Panc1 (cell line): ENCODE measurements at regions not wholly inside any gene's neighbourhood (a gene's known extent, or its start where the extent isn't known, plus 50 kb on each side); places are given as distances from the start of the nearest gene placed in this dataset.

ENCODE experiments used
- ATAC-seq: fragments of 200-7000 bp; cut with Tn5 transposase; 2 replicates; pipeline ENCODE4 v1.9.1; 2020; ENCODE audit warnings: mild to moderate bottlenecking, moderate library complexity
- BruUV-seq: library from RNA; stranded (reverse); fragments of 400-500 nt; replicated peaks from 2 replicates; lab custom pipeline; 2021; lab: Mats Ljungman, UMichigan
- CTCF ChIA-PET: fragments of 300-600 bp; sonication (Branson Sonifier 250); formaldehyde crosslinking; loops from one replicate; lab custom pipeline; 2022; ENCODE audit warnings: antibody characterized with exemption; lab: Charles Lee
- POLR2A ChIA-PET: fragments of 300-600 bp; sonication (Branson Sonifier 250); formaldehyde crosslinking; loops from one replicate; lab custom pipeline; 2022; ENCODE audit warnings: antibody characterized with exemption; lab: Charles Lee
- DNase-seq: peaks from one replicate; pipeline ENCODE4 v3.0.0-alpha.2; 2010; ENCODE audit warnings: low read depth, low spot score
- H3K27ac ChIP-seq: 2 replicates; pipeline ENCODE4 v1.5.1; 2011; ENCODE audit warnings: mild to moderate bottlenecking, low read length, inconsistent platforms
- H3K27me3 ChIP-seq: fragments of 200-500 bp; sonication (Bioruptor generic); 2 replicates; pipeline ENCODE4 v1.6.0; 2014; ENCODE audit warnings: low read length, inconsistent platforms; ENCODE audit not compliant: control insufficient read depth, insufficient read depth
- H3K36me3 ChIP-seq: fragments of 200-500 bp; sonication (Bioruptor generic); 2 replicates; pipeline ENCODE4 v1.5.1; 2014; ENCODE audit warnings: inconsistent platforms, mild to moderate bottlenecking, low read length, moderate library complexity; ENCODE audit not compliant: control insufficient read depth, insufficient read depth
- H3K4me1 ChIP-seq: 2 replicates; pipeline ENCODE4 v1.5.1; 2011; ENCODE audit warnings: inconsistent platforms, mild to moderate bottlenecking, low read length, moderate library complexity; ENCODE audit not compliant: control insufficient read depth, insufficient read depth
- H3K4me3 ChIP-seq, 2 experiments: 2 replicates each; pipeline ENCODE4 v1.5.1; 2011 to 2012; ENCODE audit warnings: low read depth in 2 of 2, low read length in 2 of 2, mild to moderate bottlenecking in 2 of 2, inconsistent platforms in 1 of 2, moderate library complexity in 1 of 2
- H3K9me3 ChIP-seq: fragments of 200-500 bp; sonication (Bioruptor generic); 2 replicates; pipeline ENCODE4 v1.5.1; 2014; ENCODE audit warnings: low read depth, mild to moderate bottlenecking, inconsistent platforms, low read length, moderate library complexity; ENCODE audit not compliant: control insufficient read depth, insufficient read depth
- CTCF ChIP-seq: fragments of 450-650 bp; IDR thresholded peaks from 2 replicates; pipeline ENCODE4 v1.5.1; 2017; ENCODE audit warnings: mild to moderate bottlenecking
- POLR2AphosphoS5 ChIP-seq: IDR thresholded peaks from 2 replicates; pipeline ENCODE4 v1.6.1; 2012; ENCODE audit warnings: mild to moderate bottlenecking, low read depth, low read length, moderate library complexity
- SIN3A ChIP-seq: IDR thresholded peaks from 2 replicates; pipeline ENCODE4 v1.6.1; 2012; ENCODE audit warnings: low read depth, mild to moderate bottlenecking, low read length, moderate library complexity, borderline replicate concordance; ENCODE audit not compliant: insufficient read depth
- TCF7L2 ChIP-seq: IDR thresholded peaks from 2 replicates; pipeline ENCODE4 v1.6.1; 2011; ENCODE audit warnings: mild to moderate bottlenecking, low read depth, low read length, inconsistent platforms
- in situ Hi-C: cut with HindIII; loops from 2 replicates; pipeline ENCODE4 v1.10.0; 2016; ENCODE audit warnings: low sequenced_read_pairs, low pct_unique_long_range_greater_than_20kb
- intact Hi-C: fragments of 100-400 bp; cut with micrococcal nuclease; formaldehyde crosslinking; loops from one replicate; pipeline ENCODE4 v1.10.0; 2022; ENCODE audit not compliant: unreplicated experiment
- TF ChIP-seq, protein P1 (sequence below), 2 experiments: IDR thresholded peaks; 2 replicates each; pipeline ENCODE4 v1.6.1; 2011 to 2012; ENCODE audit warnings: low read depth in 2 of 2, control low read depth in 1 of 2, low read length in 1 of 2, mild to moderate bottlenecking in 1 of 2, moderate library complexity in 1 of 2; ENCODE audit not compliant: insufficient read depth in 1 of 2

GRCh38 chr12:89173678-89174077, 178.6 kb downstream of the DUSP6 start:
- intact Hi-C loops, result no loop called here
- ChIA-PET CTCF (no interaction called here), POLR2A (no interaction called here)
- DNase-seq (no peak), ATAC-seq (no peak)
- Histone ChIP-seq H3K4me3 (no peak overlapping the region), H3K9me3 (no peaks in the 10 kb centered on the region), H3K27ac (no peak overlapping the region), H3K36me3 (no peaks in the 10 kb centered on the region; the same call in 1 of the 2 replicates), H3K27me3 (no peaks in the 10 kb centered on the region), H3K4me1 (no peaks in the 10 kb centered on the region)
- no TSS peak for BruUV-seq
- in situ Hi-C loops, result no loop called here
- TF ChIP-seq SIN3A, result no peak
- no peak for TF ChIP-seq CTCF
- TF ChIP-seq, protein P1, sequence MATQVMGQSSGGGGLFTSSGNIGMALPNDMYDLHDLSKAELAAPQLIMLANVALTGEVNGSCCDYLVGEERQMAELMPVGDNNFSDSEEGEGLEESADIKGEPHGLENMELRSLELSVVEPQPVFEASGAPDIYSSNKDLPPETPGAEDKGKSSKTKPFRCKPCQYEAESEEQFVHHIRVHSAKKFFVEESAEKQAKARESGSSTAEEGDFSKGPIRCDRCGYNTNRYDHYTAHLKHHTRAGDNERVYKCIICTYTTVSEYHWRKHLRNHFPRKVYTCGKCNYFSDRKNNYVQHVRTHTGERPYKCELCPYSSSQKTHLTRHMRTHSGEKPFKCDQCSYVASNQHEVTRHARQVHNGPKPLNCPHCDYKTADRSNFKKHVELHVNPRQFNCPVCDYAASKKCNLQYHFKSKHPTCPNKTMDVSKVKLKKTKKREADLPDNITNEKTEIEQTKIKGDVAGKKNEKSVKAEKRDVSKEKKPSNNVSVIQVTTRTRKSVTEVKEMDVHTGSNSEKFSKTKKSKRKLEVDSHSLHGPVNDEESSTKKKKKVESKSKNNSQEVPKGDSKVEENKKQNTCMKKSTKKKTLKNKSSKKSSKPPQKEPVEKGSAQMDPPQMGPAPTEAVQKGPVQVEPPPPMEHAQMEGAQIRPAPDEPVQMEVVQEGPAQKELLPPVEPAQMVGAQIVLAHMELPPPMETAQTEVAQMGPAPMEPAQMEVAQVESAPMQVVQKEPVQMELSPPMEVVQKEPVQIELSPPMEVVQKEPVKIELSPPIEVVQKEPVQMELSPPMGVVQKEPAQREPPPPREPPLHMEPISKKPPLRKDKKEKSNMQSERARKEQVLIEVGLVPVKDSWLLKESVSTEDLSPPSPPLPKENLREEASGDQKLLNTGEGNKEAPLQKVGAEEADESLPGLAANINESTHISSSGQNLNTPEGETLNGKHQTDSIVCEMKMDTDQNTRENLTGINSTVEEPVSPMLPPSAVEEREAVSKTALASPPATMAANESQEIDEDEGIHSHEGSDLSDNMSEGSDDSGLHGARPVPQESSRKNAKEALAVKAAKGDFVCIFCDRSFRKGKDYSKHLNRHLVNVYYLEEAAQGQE (IDR thresholded peaks at IDR 0.05; ENCODE audit: insufficient read depth in 1 of 2, low read depth in 2 of 2, low read length in 1 of 2), result no peak
- TF ChIP-seq POLR2AphosphoS5, result no peak
- TF ChIP-seq TCF7L2, result no peak

GRCh38 chr12:89173096-89173495, 179.2 kb downstream of the DUSP6 start:
- POLR2A ChIA-PET, result no interaction called here
- Histone ChIP-seq H3K4me3 (no peak overlapping the region), H3K27ac (no peak overlapping the region), H3K4me1 (no peaks in the 10 kb centered on the region), H3K27me3 (no peaks in the 10 kb centered on the region), H3K9me3 (no peaks in the 10 kb centered on the region), H3K36me3 (no peaks in the 10 kb centered on the region; the same call in 1 of the 2 replicates)
- no TSS peak for BruUV-seq
- CTCF ChIA-PET, result no interaction called here
- TF ChIP-seq SIN3A, result no peak
- TF ChIP-seq CTCF, result no peak
- no peak for TF ChIP-seq TCF7L2
- TF ChIP-seq POLR2AphosphoS5, result no peak
- TF ChIP-seq, protein P1 (IDR thresholded peaks at IDR 0.05; ENCODE audit: insufficient read depth in 1 of 2, low read depth in 2 of 2, low read length in 1 of 2), result no peak
- intact Hi-C loops (no loop called here), in situ Hi-C loops (no loop called here)
- ATAC-seq (no peak), DNase-seq (no peak)
